ENCODE measurements at regions not wholly inside any gene's neighbourhood (a gene's known extent, or its start where the extent isn't known, plus 50 kb on each side); places are given as distances from the start of the nearest gene placed in this dataset.
"Not testable (repeated sequence)": the region's sequence is repeated elsewhere in the genome, so short reads cannot be mapped to it uniquely, and the experiment has no call there.

GRCh38 chr12:131561891-131562684 lies 148.8 kb upstream of the SFSWAP start:
- DNase-seq (ENCODE audit: low spot score) = no peak
- no peak for TF ChIP-seq CTCF (IDR thresholded peaks at IDR 0.05; ENCODE audit: extremely low read depth, missing control alignments)

GRCh38 chr12:131564138-131564727 lies 146.7 kb upstream of the SFSWAP start:
- DNase-seq (ENCODE audit: low spot score) = not testable (repeated sequence)

- no peak for TF ChIP-seq CTCF (IDR thresholded peaks at IDR 0.05; ENCODE audit: extremely low read depth, missing control alignments)
- no peak for DNase-seq (ENCODE audit: low spot score)
These were observed 146.0 kb upstream of the SFSWAP start for GRCh38 chr12:131564845-131565244.

GRCh38 chr12:131565267-131566015 lies 145.4 kb upstream of the SFSWAP start:
- TF ChIP-seq CTCF (IDR thresholded peaks at IDR 0.05; ENCODE audit: extremely low read depth, missing control alignments) = no peak
- DNase-seq (ENCODE audit: low spot score) = no peak

GRCh38 chr12:131568336-131568735 lies 142.6 kb upstream of the SFSWAP start:
- no peak for DNase-seq (ENCODE audit: low spot score)
- TF ChIP-seq CTCF (IDR thresholded peaks at IDR 0.05; ENCODE audit: extremely low read depth, missing control alignments) = no peak

GRCh38 chr12:131570596-131570995 lies 140.3 kb upstream of the SFSWAP start:
- no peak for TF ChIP-seq CTCF (IDR thresholded peaks at IDR 0.05; ENCODE audit: extremely low read depth, missing control alignments)
- DNase-seq (ENCODE audit: low spot score) = no peak

- no peak for TF ChIP-seq CTCF (IDR thresholded peaks at IDR 0.05; ENCODE audit: extremely low read depth, missing control alignments)
- DNase-seq (ENCODE audit: low spot score) = no peak
These were observed 139.1 kb upstream of the SFSWAP start for GRCh38 chr12:131571827-131572226.

Data from GM20000 (cell line).